GM12878 (cell line): ENCODE measurements at regions not wholly inside any gene's neighbourhood (a gene's known extent, or its start where the extent isn't known, plus 50 kb on each side); places are given as distances from the start of the nearest gene placed in this dataset.

Experiments
- ATF7 ChIP-seq: fragments of 450-650 bp; IDR thresholded peaks from 2 replicates; pipeline ENCODE4 v1.6.1; 2016; ENCODE audit warnings: low read depth, mild to moderate bottlenecking
- CREM ChIP-seq: IDR thresholded peaks from 2 replicates; pipeline ENCODE4 v1.6.1; 2014; ENCODE audit warnings: antibody characterized with exemption, low read depth
- E2F4 ChIP-seq: IDR thresholded peaks from 2 replicates; pipeline ENCODE4 v1.6.1; 2012; ENCODE audit warnings: low read depth, low read length, improper control_type of control experiment
- EGR1 ChIP-seq, 2 experiments: IDR thresholded peaks; 1 replicate in 1 of 2; 2 replicates in 1 of 2; pipeline ENCODE4 v1.6.1; 2011 to 2012; ENCODE audit warnings: low read depth in 2 of 2, low read length in 2 of 2, borderline replicate concordance in 1 of 2, mild to moderate bottlenecking in 1 of 2, moderate library complexity in 1 of 2
- ELK1 ChIP-seq: IDR thresholded peaks from 2 replicates; pipeline ENCODE4 v1.6.1; 2012; ENCODE audit warnings: low read depth, low read length, improper control_type of control experiment
- FOS ChIP-seq: IDR thresholded peaks from 3 replicates; pipeline ENCODE4 v1.6.1; 2011; ENCODE audit warnings: borderline replicate concordance; ENCODE audit not compliant: insufficient read length; ENCODE audit errors: extremely low read depth
- GABPA ChIP-seq: IDR thresholded peaks from 2 replicates; pipeline ENCODE4 v1.6.1; 2014; ENCODE audit warnings: antibody characterized with exemption, low read depth, mild to moderate bottlenecking, inconsistent platforms
- JUND ChIP-seq: IDR thresholded peaks from 2 replicates; pipeline ENCODE4 v1.6.1; 2012; ENCODE audit warnings: low read depth, mild to moderate bottlenecking, low read length, improper control_type of control experiment, moderate library complexity
- MEF2B ChIP-seq: fragments of 450-650 bp; IDR thresholded peaks from 2 replicates; pipeline ENCODE4 v1.6.1; 2018; ENCODE audit warnings: mild to moderate bottlenecking, moderate library complexity; ENCODE audit not compliant: partially characterized antibody, poor library complexity, severe bottlenecking
- MXI1 ChIP-seq: fragments of 150-350 bp; IDR thresholded peaks from 2 replicates; pipeline ENCODE4 v1.6.1; 2011; ENCODE audit warnings: low read depth, mild to moderate bottlenecking, inconsistent platforms, low read length, improper control_type of control experiment
- NFYA ChIP-seq: IDR thresholded peaks from 2 replicates; pipeline ENCODE4 v1.6.1; 2011; ENCODE audit warnings: low read depth, mild to moderate bottlenecking, low read length, improper control_type of control experiment, borderline replicate concordance
- NR2F1 ChIP-seq: fragments of 450-650 bp; conservative IDR thresholded peaks from 2 replicates; pipeline ENCODE4 v1.6.1; 2017; ENCODE audit warnings: mild to moderate bottlenecking
- PAX5 ChIP-seq: IDR thresholded peaks from 2 replicates; pipeline ENCODE4 v1.6.1; 2011; ENCODE audit warnings: low read depth, low read length, borderline replicate concordance
- POLR2AphosphoS5 ChIP-seq: IDR thresholded peaks from 2 replicates; pipeline ENCODE4 v1.6.1; 2011; ENCODE audit warnings: mild to moderate bottlenecking, low read length, inconsistent platforms
- RELA ChIP-seq: fragments of 450-650 bp; IDR thresholded peaks from 2 replicates; pipeline ENCODE4 v1.8.0; 2014; ENCODE audit warnings: borderline replicate concordance; ENCODE audit not compliant: partially characterized antibody
- SMAD1 ChIP-seq: fragments of 450-650 bp; IDR thresholded peaks from 2 replicates; pipeline ENCODE4 v1.6.1; 2018; ENCODE audit warnings: mild to moderate bottlenecking, low read depth; ENCODE audit not compliant: partially characterized antibody
- STAT1 ChIP-seq: fragments of 450-650 bp; conservative IDR thresholded peaks from 2 replicates; pipeline ENCODE4 v1.6.1; 2014; ENCODE audit warnings: antibody characterized with exemption, mild to moderate bottlenecking
- SUPT20H ChIP-seq: IDR thresholded peaks from 2 replicates; pipeline ENCODE4 v1.6.1; 2011; ENCODE audit warnings: low read depth, mild to moderate bottlenecking, low read length, moderate library complexity, borderline replicate concordance; ENCODE audit not compliant: control insufficient read depth
- TCF3 ChIP-seq: IDR thresholded peaks from 2 replicates; pipeline ENCODE4 v1.6.1; 2012; ENCODE audit warnings: low read depth, mild to moderate bottlenecking, low read length, borderline replicate concordance; ENCODE audit not compliant: insufficient read depth
- USF2 ChIP-seq: IDR thresholded peaks from 2 replicates; pipeline ENCODE4 v1.6.1; 2011; ENCODE audit warnings: low read depth, low read length, improper control_type of control experiment, borderline replicate concordance
- YBX1 ChIP-seq: fragments of 450-650 bp; IDR thresholded peaks from 2 replicates; pipeline ENCODE4 v1.6.1; 2016; ENCODE audit warnings: antibody characterized with exemption
- ZBTB40 ChIP-seq: fragments of 450-650 bp; IDR thresholded peaks from 2 replicates; pipeline ENCODE4 v1.6.1; 2016; ENCODE audit warnings: mild to moderate bottlenecking, moderate library complexity, borderline replicate concordance
- ZNF217 ChIP-seq: fragments of 450-650 bp; IDR thresholded peaks from 2 replicates; pipeline ENCODE4 v1.6.1; 2017; ENCODE audit warnings: antibody characterized with exemption, mild to moderate bottlenecking
- ZNF24 ChIP-seq: fragments of 450-650 bp; IDR thresholded peaks from 2 replicates; pipeline ENCODE4 v1.6.1; 2017; ENCODE audit warnings: antibody characterized with exemption, mild to moderate bottlenecking
- ZNF622 ChIP-seq: fragments of 450-650 bp; IDR thresholded peaks from 2 replicates; pipeline ENCODE4 v1.6.1; 2017; ENCODE audit warnings: mild to moderate bottlenecking, inconsistent platforms

- TF ChIP-seq ZBTB40 (no peak), PAX5 (no peak), ZNF24 (0 out of 2 replicates have a peak, but pooled peaks have one; percentile 56), CREM (no peak), E2F4 (no peak), RELA (no peak), STAT1 (no peak), TCF3 (no peak), ELK1 (no peak), FOS (no peak), EGR1 (IDR thresholded peaks at IDR 0.05; ENCODE audit: borderline replicate concordance in 1 of 2, low read depth in 2 of 2, low read length in 2 of 2) (no peak), ZNF622 (no peak), NR2F1 (no peak), YBX1 (no peak), ZNF217 (peak; percentile 43; the same call in 1 of the 2 replicates), MEF2B (peak; percentile 63), POLR2AphosphoS5 (no peak), SMAD1 (no peak), JUND (no peak), SUPT20H (no peak), ATF7 (peak; percentile 91), USF2 (no peak), MXI1 (no peak), GABPA (no peak), NFYA (no peak)
These were observed 557.6 kb downstream of the IGSF11 start (continued) for GRCh38 chr3:118476885-118477618.
